ENCODE measurements at regions not wholly inside any gene's neighbourhood (a gene's known extent, or its start where the extent isn't known, plus 50 kb on each side); places are given as distances from the start of the nearest gene placed in this dataset.

DNA sequence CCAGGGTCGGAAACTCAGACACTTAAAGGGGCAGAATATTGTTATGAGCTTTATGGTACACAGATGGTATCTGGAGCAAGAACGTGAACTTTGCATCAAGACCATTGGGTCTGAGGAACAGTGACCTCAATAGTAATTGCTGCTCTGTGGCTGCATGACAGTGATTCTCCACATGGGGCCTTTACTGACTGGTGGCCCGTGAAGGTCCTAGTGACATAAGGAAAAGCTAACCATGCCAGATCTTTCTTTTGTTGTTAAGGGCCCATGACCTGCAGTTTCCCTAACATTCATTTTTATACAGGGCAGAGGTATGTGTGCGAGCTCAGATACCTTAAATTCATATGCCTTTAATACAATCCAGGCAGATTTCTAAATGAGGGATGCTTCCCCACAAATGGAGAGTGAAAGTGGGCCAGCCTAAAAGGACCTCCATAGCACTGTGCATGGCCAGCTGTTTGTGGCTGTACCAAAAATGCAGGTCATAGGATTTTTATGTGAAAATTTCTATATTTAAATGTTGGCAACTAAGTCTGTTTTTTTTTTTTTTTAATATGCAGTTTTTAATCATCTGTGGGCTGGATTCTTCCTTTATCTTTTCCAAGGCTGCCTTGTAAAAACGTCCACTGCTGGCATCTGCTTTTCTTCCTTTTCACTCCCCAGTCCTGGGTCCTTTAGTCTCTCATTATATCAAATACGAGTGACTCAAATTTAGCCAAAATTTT is 188.0 kb upstream of the IL12A start:
- Mint-ChIP-seq H3K9me3 (ENCODE audit: unreplicated experiment) (no peaks in the 10 kb centered on the region), H3K27me3 (ENCODE audit: unreplicated experiment) (no peaks in the 10 kb centered on the region), H3K36me3 (ENCODE audit: unreplicated experiment) (no peaks in the 10 kb centered on the region), H3K27ac (ENCODE audit: unreplicated experiment) (no peak overlapping the region), H3K4me3 (ENCODE audit: unreplicated experiment) (no peak overlapping the region), H3K4me1 (ENCODE audit: low read depth, unreplicated experiment) (peaks cover 4% of the 10 kb centered on the region)
- DNase-seq: no peak
- TF ChIP-seq, protein P1, sequence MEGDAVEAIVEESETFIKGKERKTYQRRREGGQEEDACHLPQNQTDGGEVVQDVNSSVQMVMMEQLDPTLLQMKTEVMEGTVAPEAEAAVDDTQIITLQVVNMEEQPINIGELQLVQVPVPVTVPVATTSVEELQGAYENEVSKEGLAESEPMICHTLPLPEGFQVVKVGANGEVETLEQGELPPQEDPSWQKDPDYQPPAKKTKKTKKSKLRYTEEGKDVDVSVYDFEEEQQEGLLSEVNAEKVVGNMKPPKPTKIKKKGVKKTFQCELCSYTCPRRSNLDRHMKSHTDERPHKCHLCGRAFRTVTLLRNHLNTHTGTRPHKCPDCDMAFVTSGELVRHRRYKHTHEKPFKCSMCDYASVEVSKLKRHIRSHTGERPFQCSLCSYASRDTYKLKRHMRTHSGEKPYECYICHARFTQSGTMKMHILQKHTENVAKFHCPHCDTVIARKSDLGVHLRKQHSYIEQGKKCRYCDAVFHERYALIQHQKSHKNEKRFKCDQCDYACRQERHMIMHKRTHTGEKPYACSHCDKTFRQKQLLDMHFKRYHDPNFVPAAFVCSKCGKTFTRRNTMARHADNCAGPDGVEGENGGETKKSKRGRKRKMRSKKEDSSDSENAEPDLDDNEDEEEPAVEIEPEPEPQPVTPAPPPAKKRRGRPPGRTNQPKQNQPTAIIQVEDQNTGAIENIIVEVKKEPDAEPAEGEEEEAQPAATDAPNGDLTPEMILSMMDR (IDR thresholded peaks at IDR 0.05; ENCODE audit: partially characterized antibody, unreplicated experiment): no peak

DNA sequence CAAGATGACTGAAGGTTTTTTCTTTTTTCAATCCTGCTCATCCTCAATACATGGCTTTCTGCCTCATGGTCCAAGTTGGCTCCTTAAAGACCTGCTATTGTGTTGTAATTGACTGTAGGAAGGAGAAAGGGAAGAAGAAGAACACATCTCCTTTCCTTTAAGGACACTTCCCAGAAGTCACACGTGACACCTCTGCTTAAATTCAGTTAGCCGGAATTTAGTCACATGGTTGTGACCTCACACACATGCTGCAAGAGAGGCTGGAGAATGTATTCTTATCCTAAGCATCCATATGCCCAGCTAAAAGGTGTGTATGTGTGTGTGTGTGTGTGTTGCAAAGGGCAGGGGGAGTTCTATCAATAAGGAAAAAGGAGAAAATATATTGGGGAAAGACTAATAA is 185.8 kb upstream of the IL12A start:
- H3K4me3 Mint-ChIP-seq (ENCODE audit: unreplicated experiment): no peak overlapping the region
- TF ChIP-seq, protein P1 (IDR thresholded peaks at IDR 0.05; ENCODE audit: partially characterized antibody, unreplicated experiment): no peak

DNA sequence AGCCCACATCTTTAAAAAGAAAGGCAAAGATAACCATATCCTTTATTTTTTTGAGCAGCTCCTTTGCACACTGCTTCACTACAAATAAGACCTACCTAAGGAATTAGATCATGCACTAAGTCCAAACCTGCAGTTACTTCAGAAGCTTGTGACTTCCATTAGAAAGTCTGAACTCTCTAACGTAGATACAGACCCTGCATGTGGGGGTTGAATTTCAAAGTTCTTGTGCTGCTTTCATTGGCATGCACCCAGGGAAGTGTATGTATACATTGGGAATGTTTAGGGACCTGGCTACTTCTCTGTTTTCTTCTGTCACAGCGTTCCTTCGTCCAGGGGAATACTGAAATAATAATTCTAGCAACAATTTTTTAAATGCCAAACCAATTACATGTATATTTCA is 185.2 kb upstream of the IL12A start:
- Mint-ChIP-seq H3K4me1 (ENCODE audit: low read depth, unreplicated experiment) (no peaks in the 10 kb centered on the region), H3K9me3 (ENCODE audit: unreplicated experiment) (no peaks in the 10 kb centered on the region)

More for the DNA sequence above, 185.8 kb upstream of the IL12A start:
- Mint-ChIP-seq H3K27ac (ENCODE audit: unreplicated experiment) (no peak overlapping the region), H3K9me3 (ENCODE audit: unreplicated experiment) (no peaks in the 10 kb centered on the region), H3K4me1 (ENCODE audit: low read depth, unreplicated experiment) (no peaks in the 10 kb centered on the region), H3K27me3 (ENCODE audit: unreplicated experiment) (no peaks in the 10 kb centered on the region), H3K36me3 (ENCODE audit: unreplicated experiment) (no peaks in the 10 kb centered on the region)
- DNase-seq: no peak

DNA sequence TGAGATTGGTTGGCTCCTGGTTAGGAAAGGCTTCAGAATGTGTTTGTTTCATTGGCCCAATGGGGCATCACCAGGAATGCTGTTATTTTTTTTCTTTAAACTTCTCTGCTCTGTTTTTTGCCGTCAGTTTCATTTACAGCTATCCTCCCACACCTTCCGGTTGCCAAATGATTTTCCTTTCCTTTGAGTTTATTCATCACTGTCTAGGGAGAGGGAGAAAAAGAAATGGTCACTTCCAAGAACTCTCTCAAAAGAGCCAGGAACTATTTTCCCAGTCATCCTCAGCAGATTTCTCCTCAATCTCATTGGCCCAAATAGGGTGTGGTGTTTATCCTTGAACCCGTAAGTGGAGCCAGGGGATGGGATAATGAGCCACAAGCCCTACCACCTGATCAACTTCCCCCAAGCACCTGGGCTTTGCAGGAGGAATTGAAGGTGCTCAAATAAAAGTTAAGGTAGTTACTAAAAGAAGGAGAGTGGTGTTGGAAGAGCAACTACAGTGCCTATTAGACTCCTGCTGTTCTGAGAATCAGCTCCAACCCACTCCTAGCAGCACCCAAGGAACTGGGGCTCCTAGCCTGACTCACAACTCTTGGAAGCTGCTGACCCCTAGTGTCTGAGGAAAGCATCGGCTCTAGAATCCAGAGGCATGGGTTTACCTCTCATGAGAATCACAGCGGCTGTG is 183.8 kb upstream of the IL12A start:
- H3K4me3 Mint-ChIP-seq (ENCODE audit: unreplicated experiment): no peak overlapping the region
- TF ChIP-seq, protein P1 (IDR thresholded peaks at IDR 0.05; ENCODE audit: partially characterized antibody, unreplicated experiment): peak; percentile 76
- H3K27me3 Mint-ChIP-seq (ENCODE audit: unreplicated experiment): no peaks in the 10 kb centered on the region
- no peaks in the 10 kb centered on the region for H3K36me3 Mint-ChIP-seq (ENCODE audit: unreplicated experiment)
- no peaks in the 10 kb centered on the region for H3K9me3 Mint-ChIP-seq (ENCODE audit: unreplicated experiment)
- no peaks in the 10 kb centered on the region for H3K4me1 Mint-ChIP-seq (ENCODE audit: low read depth, unreplicated experiment)
- no peak overlapping the region for H3K27ac Mint-ChIP-seq (ENCODE audit: unreplicated experiment)
- DNase-seq: peak; percentile 61

More for the DNA sequence above, 185.2 kb upstream of the IL12A start:
- no peak for DNase-seq
- no peak overlapping the region for H3K4me3 Mint-ChIP-seq (ENCODE audit: unreplicated experiment)
- no peak overlapping the region for H3K27ac Mint-ChIP-seq (ENCODE audit: unreplicated experiment)
- TF ChIP-seq, protein P1 (IDR thresholded peaks at IDR 0.05; ENCODE audit: partially characterized antibody, unreplicated experiment): no peak
- no peaks in the 10 kb centered on the region for H3K27me3 Mint-ChIP-seq (ENCODE audit: unreplicated experiment)
- no peaks in the 10 kb centered on the region for H3K36me3 Mint-ChIP-seq (ENCODE audit: unreplicated experiment)

DNA sequence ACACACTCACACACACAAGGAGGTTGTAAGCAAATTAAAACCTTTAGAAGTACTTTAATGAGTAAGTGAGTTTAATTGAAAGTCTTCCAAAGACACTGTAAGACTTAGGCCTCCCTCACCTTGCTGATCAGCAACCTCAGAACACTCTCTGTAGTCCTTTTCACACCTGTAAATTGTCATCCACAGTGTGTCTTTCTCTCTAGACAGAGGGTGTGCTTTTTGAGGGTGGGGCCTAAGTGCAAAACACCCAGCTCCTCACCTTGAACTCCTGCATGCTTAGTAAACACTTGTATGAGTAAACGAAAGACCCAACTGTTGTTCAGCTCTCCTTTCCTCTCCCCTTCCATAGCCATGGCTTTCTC is 183.2 kb upstream of the IL12A start:
- Mint-ChIP-seq H3K27ac (ENCODE audit: unreplicated experiment) (no peak overlapping the region), H3K27me3 (ENCODE audit: unreplicated experiment) (no peaks in the 10 kb centered on the region), H3K4me3 (ENCODE audit: unreplicated experiment) (no peak overlapping the region), H3K4me1 (ENCODE audit: low read depth, unreplicated experiment) (no peaks in the 10 kb centered on the region), H3K36me3 (ENCODE audit: unreplicated experiment) (no peaks in the 10 kb centered on the region), H3K9me3 (ENCODE audit: unreplicated experiment) (no peaks in the 10 kb centered on the region)
- TF ChIP-seq, protein P1 (IDR thresholded peaks at IDR 0.05; ENCODE audit: partially characterized antibody, unreplicated experiment): no peak
- DNase-seq: no peak
